ENCODE measurements at regions not wholly inside any gene's neighbourhood (a gene's known extent, or its start where the extent isn't known, plus 50 kb on each side); places are given as distances from the start of the nearest gene placed in this dataset.

DNA sequence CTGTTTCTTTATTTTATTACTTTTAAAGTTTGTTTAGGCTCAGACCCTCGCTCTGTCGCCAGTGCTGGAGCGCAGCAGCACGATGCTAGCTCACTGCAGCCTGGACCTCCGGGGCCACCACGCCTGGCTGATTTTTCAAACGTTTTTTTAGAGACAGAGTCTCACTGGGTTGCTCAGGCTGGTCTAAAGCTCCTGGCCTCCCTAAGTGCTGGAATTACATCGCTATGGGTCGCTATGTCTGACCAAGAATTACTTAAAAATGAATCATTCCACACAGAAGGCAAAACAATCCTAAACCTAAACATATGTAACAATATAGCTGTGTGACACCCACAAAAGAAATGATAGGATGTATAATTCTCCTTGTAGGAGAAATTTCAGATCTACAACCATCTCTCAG lies 86.9 kb upstream of the SIMC1 start:
- H3K27ac ChIP-seq (ENCODE audit: low read depth in 2 of 2, low read length in 1 of 2) = no peak overlapping the region
- H3F3A ChIP-seq (replicated peaks; ENCODE audit: insufficient read depth) = no peaks in the 10 kb centered on the region
- no peak for DNase-seq
- no peak overlapping the region for H3K4me3 ChIP-seq (ENCODE audit: low read depth in 2 of 2, low read length in 1 of 2)
- no peaks in the 10 kb centered on the region for H4K20me1 ChIP-seq (ENCODE audit: insufficient read depth)
- H3K4me2 ChIP-seq = 0 out of 2 replicates have a peak overlapping the region, but pooled peaks have one; percentile 15
- no peak overlapping the region for H2AFZ ChIP-seq (ENCODE audit: low read depth)
- H3K9ac ChIP-seq = no peak overlapping the region
- H3K9me3 ChIP-seq = no peaks in the 10 kb centered on the region
- WGBS (ENCODE audit: low lambda C conversion rate) = 75% methylated on average over 9 of the region's 9 CpGs
- H3K27me3 ChIP-seq (ENCODE audit: insufficient read depth) = no peaks in the 10 kb centered on the region; the same call in 1 of the 2 replicates
- no peaks in the 10 kb centered on the region for H3K9me2 ChIP-seq
- TF ChIP-seq, protein P1, sequence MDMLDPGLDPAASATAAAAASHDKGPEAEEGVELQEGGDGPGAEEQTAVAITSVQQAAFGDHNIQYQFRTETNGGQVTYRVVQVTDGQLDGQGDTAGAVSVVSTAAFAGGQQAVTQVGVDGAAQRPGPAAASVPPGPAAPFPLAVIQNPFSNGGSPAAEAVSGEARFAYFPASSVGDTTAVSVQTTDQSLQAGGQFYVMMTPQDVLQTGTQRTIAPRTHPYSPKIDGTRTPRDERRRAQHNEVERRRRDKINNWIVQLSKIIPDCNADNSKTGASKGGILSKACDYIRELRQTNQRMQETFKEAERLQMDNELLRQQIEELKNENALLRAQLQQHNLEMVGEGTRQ (IDR thresholded peaks at IDR 0.05; ENCODE audit: borderline replicate concordance, low read depth, low read length) = no peak
- TF ChIP-seq FOSL2 (IDR thresholded peaks at IDR 0.05; ENCODE audit: borderline replicate concordance, low read depth) (peak; percentile 25; the same call in 1 of the 2 replicates), JUND (IDR thresholded peaks at IDR 0.05) (0 out of 2 replicates have a peak, but pooled peaks have one; percentile 23)
- ChIA-PET POLR2A (no interaction called here), CTCF (interaction anchor here (1.1 to 2.6 kb wide), 2 partner anchors 12 kb away, joined by 6 to 9 read pairs; no protein-coding TSS in a partner anchor)
- no peaks in the 10 kb centered on the region for H3K36me3 ChIP-seq (replicated peaks in 1 of 2; ENCODE audit: control insufficient read depth in 1 of 2, insufficient read depth in 2 of 2, low read length in 1 of 2)
- no peaks in the 10 kb centered on the region for H3K79me2 ChIP-seq (ENCODE audit: insufficient read depth)
- peaks cover 4 to 31% of the 10 kb centered on the region in 2 experiments; a peak in 2 of 4 replicates for H3K4me1 ChIP-seq (ENCODE audit: control insufficient read depth in 1 of 2, insufficient read depth in 2 of 2, low read depth in 1 of 2, low read length in 1 of 2)

- Histone ChIP-seq H3K27ac (ENCODE audit: low read depth in 2 of 2, low read length in 1 of 2) (no peak overlapping the region; a peak in 1 of 4 replicates), H3K27me3 (ENCODE audit: insufficient read depth) (no peaks in the 10 kb centered on the region), H4K20me1 (ENCODE audit: insufficient read depth) (no peaks in the 10 kb centered on the region), H2AFZ (ENCODE audit: low read depth) (no peak overlapping the region), H3K9ac (no peak overlapping the region), H3K4me2 (0 out of 2 replicates have a peak overlapping the region, but pooled peaks have one; percentile 15), H3K9me2 (no peaks in the 10 kb centered on the region), H3K36me3 (replicated peaks in 1 of 2; ENCODE audit: control insufficient read depth in 1 of 2, insufficient read depth in 2 of 2, low read length in 1 of 2) (no peaks in the 10 kb centered on the region), H3K9me3 (no peaks in the 10 kb centered on the region), H3F3A (replicated peaks; ENCODE audit: insufficient read depth) (no peaks in the 10 kb centered on the region), H3K4me1 (ENCODE audit: control insufficient read depth in 1 of 2, insufficient read depth in 2 of 2, low read depth in 1 of 2, low read length in 1 of 2) (peaks cover 4 to 31% of the 10 kb centered on the region in 2 experiments; a peak in 2 of 4 replicates), H3K4me3 (ENCODE audit: low read depth in 2 of 2, low read length in 1 of 2) (no peak overlapping the region), H3K79me2 (ENCODE audit: insufficient read depth) (no peaks in the 10 kb centered on the region)
- DNase-seq = peak; percentile 37
- POLR2A ChIA-PET = no interaction called here
- TF ChIP-seq FOSL2 (IDR thresholded peaks at IDR 0.05; ENCODE audit: borderline replicate concordance, low read depth) = no peak
- no peak for TF ChIP-seq RFX5 (IDR thresholded peaks at IDR 0.05; ENCODE audit: low read length)
- 73% methylated on average over 11 of the region's 13 CpGs for WGBS (ENCODE audit: low lambda C conversion rate)
- CTCF ChIA-PET = interaction anchor here (1.1 to 2.6 kb wide), 4 partner anchors 11 to 618 kb away, joined by 3 to 9 read pairs (median 5); no protein-coding TSS in a partner anchor
These were observed 85.9 kb upstream of the SIMC1 start for GRCh38 chr5:176152191-176152929.

DNA sequence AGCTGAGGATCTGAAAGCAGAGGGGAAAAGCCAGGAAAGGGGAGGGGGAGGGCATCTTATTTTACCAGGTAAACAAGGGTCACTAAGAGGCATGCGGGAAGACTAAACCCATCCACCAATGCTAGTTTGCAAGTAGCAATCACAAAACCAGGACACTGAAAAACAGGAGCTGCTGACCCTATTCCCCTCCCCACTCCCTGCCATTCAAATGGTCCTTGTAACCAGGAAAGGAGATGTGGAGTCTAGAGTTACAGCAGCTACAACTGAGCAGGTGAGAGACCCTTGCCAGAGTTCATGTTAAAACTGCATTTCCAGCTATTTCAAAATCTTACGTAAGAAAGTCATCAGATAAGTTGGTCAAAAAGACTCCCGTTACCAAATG lies 85.3 kb upstream of the SIMC1 start:
- POLR2A ChIA-PET = no interaction called here
- H3K79me2 ChIP-seq (ENCODE audit: insufficient read depth) = no peaks in the 10 kb centered on the region
- no peaks in the 10 kb centered on the region for H3K27me3 ChIP-seq (ENCODE audit: insufficient read depth)
- H3K27ac ChIP-seq (ENCODE audit: low read depth in 2 of 2, low read length in 1 of 2) = no peak overlapping the region
- no peak overlapping the region for H3K4me3 ChIP-seq (ENCODE audit: low read depth in 2 of 2, low read length in 1 of 2)
- no peak overlapping the region for H3K9ac ChIP-seq
- CTCF ChIA-PET = interaction anchor here (1.2 kb wide), 1 partner anchor 619 kb away, joined by 4 read pairs; no protein-coding TSS in a partner anchor
- TF ChIP-seq NRF1 (IDR thresholded peaks at IDR 0.05; ENCODE audit: low read depth, low read length) (no peak), RFX5 (IDR thresholded peaks at IDR 0.05; ENCODE audit: low read length) (no peak), FOXM1 (IDR thresholded peaks at IDR 0.05; ENCODE audit: low read depth) (no peak), YY1 (IDR thresholded peaks at IDR 0.05; ENCODE audit: low read depth) (no peak), POLR2AphosphoS5 (IDR thresholded peaks at IDR 0.05; ENCODE audit: low read depth, low read length) (no peak), TEAD4 (IDR thresholded peaks at IDR 0.05; ENCODE audit: borderline replicate concordance, insufficient read depth) (no peak), RCOR1 (IDR thresholded peaks at IDR 0.05; ENCODE audit: low read length) (no peak)
- H3K4me2 ChIP-seq = no peak overlapping the region
- no peak overlapping the region for H2AFZ ChIP-seq (ENCODE audit: low read depth)
- H3K4me1 ChIP-seq (ENCODE audit: control insufficient read depth in 1 of 2, insufficient read depth in 2 of 2, low read depth in 1 of 2, low read length in 1 of 2) = peaks cover 4 to 31% of the 10 kb centered on the region in 2 experiments; a peak in 2 of 4 replicates
- H3K9me2 ChIP-seq = no peaks in the 10 kb centered on the region
- no peak for DNase-seq
- WGBS (ENCODE audit: low lambda C conversion rate) = 92% methylated on average over 3 of the region's 3 CpGs
- no peaks in the 10 kb centered on the region for H3K9me3 ChIP-seq
- no peaks in the 10 kb centered on the region for H3F3A ChIP-seq (replicated peaks; ENCODE audit: insufficient read depth)
- H3K36me3 ChIP-seq (replicated peaks in 1 of 2; ENCODE audit: control insufficient read depth in 1 of 2, insufficient read depth in 2 of 2, low read length in 1 of 2) = no peaks in the 10 kb centered on the region
- H4K20me1 ChIP-seq (ENCODE audit: insufficient read depth) = no peaks in the 10 kb centered on the region
